D341Med (cell line): ENCODE measurements at regions not wholly inside any gene's neighbourhood (a gene's known extent, or its start where the extent isn't known, plus 50 kb on each side); places are given as distances from the start of the nearest gene placed in this dataset.

Source experiments
- DNase-seq: peaks from one replicate; pipeline ENCODE4 v3.0.0; 2012; ENCODE audit warnings: low spot score

GRCh38 chr9:115985657-115986056 lies 167.9 kb upstream of the PAPPA start:
- no peak for DNase-seq

GRCh38 chr9:115986508-115986907 lies 167.1 kb upstream of the PAPPA start:
- DNase-seq = no peak

- DNase-seq = no peak
Measured at GRCh38 chr9:115988701-115989100, 164.9 kb upstream of the PAPPA start.

GRCh38 chr9:115989831-115990230 lies 163.8 kb upstream of the PAPPA start:
- no peak for DNase-seq

DNA sequence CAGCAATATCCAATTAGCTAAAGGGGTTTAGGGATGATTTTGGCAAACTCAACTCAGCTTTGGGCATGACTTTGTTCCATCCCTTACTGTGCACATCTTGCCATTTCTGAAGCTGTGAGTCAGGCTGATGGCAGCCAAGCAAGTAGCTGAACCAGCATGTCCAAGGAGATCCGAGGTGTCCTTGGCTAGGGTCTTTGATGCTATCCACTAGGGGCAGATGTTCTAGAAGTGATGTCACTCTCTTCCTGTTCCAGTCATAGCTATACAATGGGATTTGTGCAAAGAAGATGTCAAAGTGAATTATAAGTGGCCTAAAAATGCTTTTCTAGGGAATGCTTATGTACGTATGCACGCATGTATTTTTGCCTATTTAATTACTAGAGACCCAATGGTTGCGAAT lies 160.8 kb upstream of the PAPPA start:
- no peak for DNase-seq

- no peak for DNase-seq
Measured at GRCh38 chr9:115997923-115998322, 155.7 kb upstream of the PAPPA start.

DNA sequence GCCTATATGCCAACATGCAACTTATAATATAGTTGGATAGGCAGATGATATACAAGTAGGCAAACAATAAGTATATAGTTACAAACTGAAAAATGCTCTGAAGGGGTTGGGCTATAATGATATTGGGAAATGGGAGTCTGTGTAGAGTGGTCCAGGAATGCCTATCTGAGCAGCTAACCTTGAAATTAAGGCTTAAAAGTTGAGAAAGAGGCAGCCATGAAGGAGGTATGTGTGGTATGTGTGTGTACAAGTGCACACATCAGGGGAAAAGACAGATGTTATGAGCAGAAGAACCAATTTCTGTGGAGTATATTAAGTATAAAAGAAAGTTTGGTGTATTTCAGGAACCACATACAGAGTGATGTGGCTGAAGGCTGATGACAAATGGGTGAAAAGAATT lies 154.9 kb upstream of the PAPPA start:
- DNase-seq = no peak

- DNase-seq = no peak
Measured at GRCh38 chr9:115999498-115999897, 154.1 kb upstream of the PAPPA start.

GRCh38 chr9:116000748-116001329 lies 152.8 kb upstream of the PAPPA start:
- DNase-seq = peak; percentile 32

- DNase-seq = no peak
Measured at GRCh38 chr9:116002181-116002580, 151.4 kb upstream of the PAPPA start.

DNA sequence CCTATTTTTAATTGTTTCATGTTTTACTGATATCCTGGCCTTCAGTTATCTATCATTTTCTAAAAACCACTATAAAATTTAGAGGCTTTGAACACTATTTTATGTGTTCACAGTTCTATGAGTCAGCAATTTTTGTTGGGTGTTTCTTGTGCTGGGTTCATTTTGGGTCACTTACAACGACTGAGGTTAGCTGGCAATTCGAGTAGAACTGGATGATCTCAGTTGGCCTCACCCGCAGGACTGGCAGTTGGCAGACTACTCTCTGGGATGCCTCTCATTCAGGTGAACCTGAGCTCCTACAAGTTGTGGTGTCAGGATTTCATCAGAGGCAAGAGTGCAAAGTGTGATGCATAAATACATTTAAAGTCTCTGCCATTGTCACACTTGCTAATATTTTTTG lies 151.0 kb upstream of the PAPPA start:
- DNase-seq = no peak

DNA sequence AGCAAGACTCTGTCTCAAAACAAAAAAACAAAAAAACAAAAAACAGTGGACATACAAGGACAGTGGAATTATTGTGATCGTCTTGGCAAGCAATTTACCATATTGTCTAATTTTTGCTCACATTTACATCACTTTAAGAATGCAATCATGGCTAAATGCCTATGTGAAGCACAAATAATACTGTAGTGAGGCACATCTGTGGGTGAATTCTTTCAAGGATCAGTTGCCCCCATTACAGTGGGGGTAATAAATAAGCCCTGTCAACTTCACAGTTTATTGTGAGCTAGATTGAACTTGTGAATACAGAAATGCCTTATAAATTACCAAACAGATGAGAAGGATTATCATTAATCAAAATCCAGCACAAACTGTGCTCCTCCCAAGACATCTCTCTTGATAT lies 150.2 kb upstream of the PAPPA start:
- no peak for DNase-seq

GRCh38 chr9:116005205-116005604 lies 148.4 kb upstream of the PAPPA start:
- DNase-seq = no peak

- DNase-seq = no peak
Measured at GRCh38 chr9:116007824-116008223, 145.8 kb upstream of the PAPPA start.

- no peak for DNase-seq
Measured at GRCh38 chr9:116008278-116008677, 145.3 kb upstream of the PAPPA start.

DNA sequence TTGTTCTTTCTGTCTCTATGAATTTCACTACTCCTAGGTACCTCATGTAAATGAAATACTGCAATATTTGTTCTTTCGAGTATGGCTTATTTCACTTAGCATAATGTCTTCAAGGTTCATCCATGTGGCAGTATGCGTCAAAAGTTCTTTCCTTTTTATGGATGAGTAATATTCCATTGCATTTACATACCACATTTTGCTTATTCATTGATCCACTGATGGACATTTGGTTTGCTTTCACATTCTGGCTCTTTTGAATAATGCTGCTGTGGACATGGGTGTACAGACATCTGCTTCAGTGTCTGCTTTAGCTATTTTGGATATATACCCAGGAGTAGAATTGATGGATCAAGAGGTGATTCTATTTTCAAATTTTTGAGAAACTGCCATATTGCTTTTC lies 144.2 kb upstream of the PAPPA start:
- no peak for DNase-seq

DNA sequence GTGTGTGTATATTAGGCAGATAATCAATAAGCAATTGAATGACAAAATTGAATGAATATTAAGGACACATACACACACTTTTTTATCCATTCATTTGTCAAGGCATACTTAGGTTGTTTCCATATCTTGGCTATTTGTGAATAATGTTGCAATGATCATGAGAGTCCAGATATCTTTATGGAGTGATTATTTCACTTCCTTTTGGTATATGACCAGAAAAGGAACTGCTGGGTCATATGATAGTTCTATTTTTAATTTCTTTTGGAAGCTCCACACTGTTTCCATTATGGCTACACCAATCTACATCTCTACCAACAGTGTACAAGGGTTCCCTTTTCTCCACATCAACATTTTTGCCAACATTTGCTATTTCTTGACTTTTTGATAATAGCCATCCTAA lies 137.7 kb upstream of the PAPPA start:
- DNase-seq = no peak

- DNase-seq = no peak
Measured at GRCh38 chr9:116020146-116020545, 133.4 kb upstream of the PAPPA start.

DNA sequence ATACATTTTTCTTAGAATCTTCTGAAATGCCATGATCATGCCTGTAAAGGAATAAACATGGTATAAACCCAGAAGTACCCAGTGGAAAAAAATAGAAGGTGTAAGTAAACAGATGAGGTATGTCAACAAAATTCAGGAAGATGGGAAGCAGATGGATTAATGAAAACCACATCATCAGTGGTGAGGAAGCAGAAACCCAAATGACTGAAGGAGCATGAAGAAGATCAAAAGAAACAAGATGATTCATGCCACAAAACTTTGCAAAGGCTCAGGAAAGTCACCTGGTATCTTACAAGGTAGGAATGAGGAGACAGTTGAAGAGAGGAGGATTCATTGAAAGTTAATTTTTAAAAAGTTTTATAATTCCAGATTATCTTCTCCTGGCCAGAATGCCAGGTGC lies 132.8 kb upstream of the PAPPA start:
- no peak for DNase-seq

- DNase-seq = no peak
Measured at GRCh38 chr9:116027096-116027495, 126.5 kb upstream of the PAPPA start.

DNA sequence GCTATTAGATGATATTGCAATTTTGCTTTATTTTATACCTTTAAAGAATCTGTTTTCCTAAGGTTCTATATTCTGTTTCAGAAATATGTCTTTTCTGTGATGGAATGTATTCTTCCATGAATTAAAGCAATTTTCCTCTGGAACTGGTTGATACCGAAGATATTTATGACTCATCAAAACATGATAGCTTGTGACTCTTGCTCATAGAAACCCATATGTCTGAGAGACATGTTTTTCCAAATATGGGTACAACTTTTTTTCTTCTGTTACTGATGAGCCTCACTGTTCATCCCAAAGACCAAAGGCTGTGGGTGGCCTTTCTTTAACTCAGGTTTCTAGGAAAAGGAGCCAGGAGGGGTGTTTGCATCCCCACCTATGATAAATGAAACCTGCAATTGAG lies 126.1 kb upstream of the PAPPA start:
- DNase-seq = no peak

DNA sequence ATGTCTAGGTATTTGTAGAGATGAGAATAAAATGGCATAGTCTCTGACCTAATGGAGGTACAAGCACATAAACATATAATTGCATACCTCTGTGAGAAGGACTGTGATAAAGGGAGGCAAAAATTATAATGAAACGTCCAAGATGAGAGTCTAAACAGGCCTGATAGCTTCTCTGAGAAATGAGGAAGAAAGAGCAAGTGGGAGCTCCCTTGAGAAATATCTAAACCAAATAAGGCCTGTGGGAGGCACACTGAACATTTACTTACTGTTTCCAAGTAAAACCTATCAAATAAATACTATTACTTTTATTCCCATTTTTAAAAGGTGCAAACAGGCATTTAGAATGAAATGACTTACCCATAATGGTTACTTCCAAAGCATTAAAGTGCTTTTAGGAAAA lies 125.6 kb upstream of the PAPPA start:
- no peak for DNase-seq

GRCh38 chr9:116030517-116030916 lies 123.1 kb upstream of the PAPPA start:
- no peak for DNase-seq

DNA sequence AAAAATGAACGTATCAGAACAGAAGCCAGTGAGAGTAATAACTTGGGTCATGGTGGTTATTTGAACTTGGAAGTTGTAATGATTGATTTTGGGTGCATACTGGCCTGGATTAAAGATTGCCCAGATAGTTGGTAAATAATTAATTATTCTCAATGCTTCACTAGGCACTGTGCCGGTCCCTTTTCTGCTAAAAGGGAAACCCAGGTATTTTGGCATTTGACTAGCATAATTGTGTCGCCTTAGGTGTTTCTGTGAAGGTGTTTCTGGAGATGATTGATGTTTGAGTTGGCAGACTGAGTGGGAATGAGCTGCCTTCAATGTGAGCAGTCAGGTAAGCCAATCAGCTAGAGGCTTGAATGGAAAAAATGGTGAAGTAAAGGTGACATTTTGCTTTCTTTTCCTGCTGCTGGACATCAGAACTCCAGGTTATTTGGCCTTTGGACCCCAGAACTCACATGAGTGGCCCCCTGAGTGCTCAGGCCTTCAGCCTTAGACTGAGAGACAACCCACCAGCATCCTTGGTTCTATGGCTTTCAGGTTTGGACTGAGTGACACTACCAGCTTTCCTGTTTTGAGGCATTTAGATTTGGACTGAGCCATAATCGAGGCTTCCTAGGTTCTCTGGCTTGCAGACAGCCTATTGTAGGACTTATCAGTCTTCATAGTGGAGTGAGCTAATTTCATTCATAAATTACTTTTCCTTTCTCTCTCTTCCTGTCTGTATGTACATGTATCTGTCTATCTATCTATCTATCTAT lies 120.7 kb upstream of the PAPPA start:
- DNase-seq = no peak
